Germinal center (tissue), 1 donor: ENCODE measurements at regions not wholly inside any gene's neighbourhood (a gene's known extent, or its start where the extent isn't known, plus 50 kb on each side); places are given as distances from the start of the nearest gene placed in this dataset.

Experiments used
- DNase-seq: peaks from one replicate; pipeline ENCODE4 v3.0.0; 2012; ENCODE audit warnings: mixed read lengths, low spot score

DNA sequence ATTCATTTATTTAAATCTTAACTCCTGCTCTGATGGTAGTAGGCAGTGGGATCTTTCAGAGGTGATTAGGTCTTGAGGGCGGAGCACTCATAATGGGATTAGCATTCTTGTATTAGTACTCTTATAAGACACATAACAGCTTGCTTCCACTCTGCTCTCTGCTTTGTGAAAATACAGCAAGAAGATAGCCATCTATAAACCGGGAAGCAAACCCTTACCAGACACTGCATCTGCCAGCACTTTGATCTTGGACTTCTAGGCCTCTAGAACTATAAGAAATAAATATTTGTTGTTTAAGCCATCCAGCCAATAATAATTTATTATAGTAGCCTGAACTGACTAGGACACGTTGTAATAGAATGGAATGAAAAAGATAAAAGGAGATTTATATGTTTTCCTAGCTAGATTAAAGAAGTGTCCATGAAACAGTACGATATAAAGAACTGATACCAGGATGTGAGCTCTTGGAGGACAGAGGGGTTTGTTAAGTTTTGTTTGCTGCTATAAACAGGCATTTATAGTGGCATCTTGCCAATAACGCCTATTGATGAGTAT is 869.9 kb downstream of the MRPL39 start:
- DNase-seq: no peak

DNA sequence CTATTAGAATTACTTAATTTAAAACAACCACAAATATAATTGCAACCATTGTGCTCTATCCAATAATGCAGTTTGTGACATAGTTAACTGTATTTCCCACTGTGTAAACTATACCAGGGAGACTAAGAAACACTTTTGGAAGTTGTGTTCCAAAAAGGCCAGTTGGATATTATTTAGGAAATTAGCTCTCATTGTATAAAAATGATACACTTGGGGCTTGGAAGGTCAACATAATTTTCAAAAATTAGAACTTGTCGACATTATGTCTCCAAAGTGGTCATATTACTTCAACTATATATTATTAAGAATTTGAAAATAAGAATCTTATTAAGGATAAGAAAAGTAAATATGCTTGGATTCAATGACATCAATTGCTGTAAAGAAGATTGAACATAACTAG is 876.6 kb downstream of the MRPL39 start:
- no peak for DNase-seq

- DNase-seq: no peak
Observed at GRCh38 chr21:24729568-24729967, 877.7 kb downstream of the MRPL39 start.

DNA sequence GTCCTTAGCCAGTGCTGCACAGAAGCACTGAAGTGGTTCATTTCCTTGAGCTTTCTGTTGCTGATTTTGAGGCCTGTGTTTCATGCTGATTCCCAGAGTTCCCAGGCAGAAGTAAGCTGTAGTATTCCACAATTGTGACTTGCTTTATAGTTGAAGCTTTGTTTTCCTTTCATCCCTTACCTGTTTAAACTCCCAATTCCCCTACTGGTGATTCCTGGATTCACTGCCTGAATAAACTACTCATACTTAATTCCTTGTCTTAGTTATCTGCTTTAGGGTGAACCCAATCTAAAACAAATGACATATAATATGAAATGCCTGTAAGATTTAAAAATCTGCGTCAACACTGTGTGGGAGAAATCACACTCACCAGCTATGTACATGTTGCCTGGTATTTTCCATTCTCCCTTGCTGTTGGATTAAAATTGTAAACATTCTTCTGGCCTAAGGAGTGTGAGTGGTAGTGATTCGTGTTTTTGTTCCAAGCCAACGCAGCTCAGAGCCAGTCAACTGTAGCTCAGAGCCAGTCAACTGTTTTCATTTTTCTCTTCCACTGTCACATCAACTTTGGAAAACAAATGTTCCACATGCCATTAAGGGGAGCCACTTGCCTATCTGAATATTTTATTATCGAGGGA is 879.4 kb downstream of the MRPL39 start:
- no peak for DNase-seq

DNA sequence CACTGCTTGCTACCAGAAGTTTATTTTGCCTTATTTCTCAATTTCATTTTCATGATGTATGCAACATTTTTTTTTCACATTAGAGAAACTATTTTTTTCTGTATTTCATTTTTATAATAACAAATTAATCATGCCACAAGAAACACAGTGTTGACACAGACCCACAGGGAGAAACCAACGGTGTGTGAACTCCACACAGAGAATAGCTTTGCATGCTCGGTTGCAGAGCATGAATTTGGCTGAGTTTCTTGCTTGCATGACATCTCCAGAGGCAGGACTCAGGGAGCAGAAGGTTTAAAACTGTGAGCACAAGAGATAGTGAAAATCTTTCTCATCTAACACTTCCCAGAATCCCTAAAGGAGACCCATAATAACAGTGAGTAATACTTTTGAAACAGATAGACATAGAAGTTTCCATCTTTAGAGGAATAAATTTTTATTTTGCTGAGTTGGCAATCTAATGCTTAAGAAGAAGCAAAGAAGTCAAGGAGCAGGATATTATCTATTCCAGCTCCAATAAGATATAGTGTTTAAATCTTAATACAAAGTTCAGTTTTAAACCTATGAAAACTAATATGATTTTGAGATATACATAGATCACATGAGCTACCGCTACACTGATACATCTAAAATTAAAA is 890.9 kb downstream of the MRPL39 start:
- DNase-seq: no peak

DNA sequence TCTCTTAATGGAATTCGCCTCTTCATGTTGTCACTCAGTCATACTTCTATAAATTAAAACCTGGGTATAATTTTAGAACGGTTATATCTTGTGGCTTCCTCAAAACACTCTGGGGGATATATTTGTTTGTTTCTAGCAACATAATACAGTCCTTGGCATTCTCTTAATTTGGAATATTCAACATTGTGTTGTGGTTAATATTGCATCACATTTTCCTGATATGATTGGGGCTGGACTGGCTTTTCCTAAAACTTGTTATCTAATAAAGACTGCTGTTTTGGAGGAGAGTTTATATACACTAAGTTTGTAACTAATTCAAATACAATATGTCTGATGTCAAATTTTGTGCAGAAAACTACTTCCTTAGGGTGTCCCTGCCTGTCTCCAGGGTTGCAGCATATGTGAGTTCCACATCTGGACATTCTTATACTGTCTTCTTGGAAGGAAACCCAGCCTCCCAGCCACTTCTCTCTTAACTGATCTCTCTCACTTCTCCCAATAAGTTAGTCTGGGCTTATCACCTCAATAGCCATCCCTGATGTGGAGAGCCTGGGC is 892.6 kb downstream of the MRPL39 start:
- DNase-seq: no peak

DNA sequence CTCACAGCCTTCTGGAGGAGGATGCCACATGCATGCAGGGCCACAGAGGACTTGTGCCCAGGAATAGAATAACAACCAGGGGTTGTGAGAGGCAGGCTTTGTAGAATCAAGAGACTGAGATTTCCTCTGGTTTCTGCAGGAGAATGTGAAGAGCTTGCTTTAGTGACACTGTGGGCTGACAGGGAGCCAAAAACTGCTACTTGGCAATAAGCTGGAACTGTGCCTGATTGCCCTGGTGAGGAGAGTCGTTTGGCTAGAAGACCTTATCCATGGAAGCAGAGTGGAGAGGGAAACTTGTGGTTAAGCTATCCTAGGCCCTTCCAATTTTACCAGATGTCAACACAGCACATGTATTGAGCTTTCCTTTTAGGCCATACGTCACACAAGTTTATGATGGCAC is 902.1 kb downstream of the MRPL39 start:
- no peak for DNase-seq

GRCh38 chr21:24693779-24694178 is 913.5 kb downstream of the MRPL39 start:
- DNase-seq: no peak

DNA sequence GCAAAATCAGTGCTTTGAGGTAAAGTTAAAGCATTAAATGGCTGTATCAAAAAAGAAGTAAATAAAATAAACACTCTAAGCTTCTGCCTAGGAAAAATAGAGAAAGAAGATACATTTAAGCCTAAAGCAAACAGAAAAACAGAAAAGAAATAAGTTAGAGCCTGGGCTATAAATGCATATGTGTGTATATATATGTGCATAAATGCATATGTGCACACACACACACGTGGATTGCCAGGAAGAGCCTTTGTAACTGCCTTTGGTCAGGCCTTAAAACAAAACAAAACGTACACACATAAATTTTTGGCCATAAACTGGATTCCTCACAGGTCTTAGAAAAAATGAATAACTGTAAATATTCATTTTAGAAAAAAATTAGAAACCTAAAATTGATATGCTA is 925.8 kb downstream of the MRPL39 start:
- no peak for DNase-seq

DNA sequence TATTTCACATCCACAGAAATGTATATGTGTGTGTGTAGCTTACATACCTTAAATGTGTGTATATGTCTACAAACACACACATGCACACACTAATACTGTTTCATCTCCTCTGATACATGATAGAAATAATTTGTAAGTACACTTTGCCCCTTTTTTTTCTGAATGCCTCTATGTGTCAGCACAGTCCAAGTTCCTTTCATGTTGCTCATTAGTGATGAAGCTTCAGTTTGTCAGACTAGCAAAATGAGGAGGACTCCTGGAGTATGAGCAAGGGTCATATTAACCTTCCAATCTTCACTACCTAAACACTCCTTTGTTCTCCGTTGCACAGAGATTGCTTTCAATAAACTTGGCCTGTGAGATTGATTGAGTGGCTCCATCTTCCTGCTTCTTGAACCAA is 935.4 kb downstream of the MRPL39 start:
- no peak for DNase-seq

DNA sequence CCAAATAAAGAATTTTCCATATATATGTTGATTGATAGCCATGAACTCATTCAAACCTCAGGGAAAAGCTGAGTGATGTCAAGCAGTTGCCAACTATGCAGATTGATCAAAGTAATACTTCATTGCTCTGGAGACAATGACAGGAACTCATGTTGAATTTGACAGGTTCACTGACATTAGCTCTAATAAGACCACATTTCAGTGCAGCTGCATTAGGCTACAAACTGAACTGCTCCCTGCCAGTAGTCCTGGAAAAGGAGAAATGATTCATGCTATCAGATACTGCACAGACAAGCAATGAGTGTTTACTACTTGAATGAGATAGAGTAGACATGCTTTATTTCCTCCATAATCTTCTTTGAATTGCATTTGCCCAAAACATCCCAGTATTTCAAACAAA is 948.4 kb downstream of the MRPL39 start:
- DNase-seq: no peak

- DNase-seq: no peak
Observed at GRCh38 chr21:24658026-24658425, 949.3 kb downstream of the MRPL39 start.

DNA sequence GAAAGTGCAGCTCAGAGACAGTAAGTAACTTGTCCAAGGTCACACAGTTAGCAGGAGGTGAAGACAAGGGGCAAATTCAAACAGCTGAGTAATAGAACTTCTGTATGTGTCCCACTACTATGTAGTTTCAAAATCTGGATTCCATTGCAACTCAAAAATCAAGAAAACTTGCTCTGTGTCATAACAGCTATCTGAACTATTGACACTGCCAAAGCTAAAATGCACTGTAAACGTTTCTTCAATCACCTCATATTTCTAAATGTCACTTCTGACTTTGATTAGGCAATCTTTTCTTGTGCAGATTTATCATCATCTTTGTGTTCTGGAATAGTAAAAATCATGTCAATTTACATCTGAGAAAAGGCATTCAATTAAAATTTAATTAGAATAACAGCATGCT is 957.6 kb downstream of the MRPL39 start:
- DNase-seq: no peak

- no peak for DNase-seq
Observed at GRCh38 chr21:24636696-24637095, 970.6 kb downstream of the MRPL39 start.

- DNase-seq: no peak
Observed at GRCh38 chr21:24634749-24635148, 972.5 kb downstream of the MRPL39 start.

DNA sequence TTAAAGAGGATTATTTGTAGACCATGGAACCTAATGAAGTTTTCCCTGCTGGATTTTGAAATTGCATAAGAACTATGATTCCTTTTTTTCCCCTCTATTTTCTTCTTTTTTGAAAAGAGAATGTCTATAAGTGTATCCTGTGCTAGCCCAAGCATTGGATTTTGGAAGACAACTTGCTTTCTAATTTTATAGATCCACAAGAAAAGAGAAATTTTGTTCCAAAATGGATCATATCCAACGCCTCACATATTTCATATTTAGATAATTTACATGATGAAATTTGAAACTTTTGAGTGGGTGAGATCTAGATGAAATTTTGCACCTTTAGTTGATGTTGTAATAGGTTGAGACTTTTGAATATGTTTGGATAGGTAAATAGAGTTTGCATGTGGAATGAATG is 978.7 kb downstream of the MRPL39 start:
- no peak for DNase-seq

- no peak for DNase-seq
Observed at GRCh38 chr21:24628046-24628445, 979.2 kb downstream of the MRPL39 start.

DNA sequence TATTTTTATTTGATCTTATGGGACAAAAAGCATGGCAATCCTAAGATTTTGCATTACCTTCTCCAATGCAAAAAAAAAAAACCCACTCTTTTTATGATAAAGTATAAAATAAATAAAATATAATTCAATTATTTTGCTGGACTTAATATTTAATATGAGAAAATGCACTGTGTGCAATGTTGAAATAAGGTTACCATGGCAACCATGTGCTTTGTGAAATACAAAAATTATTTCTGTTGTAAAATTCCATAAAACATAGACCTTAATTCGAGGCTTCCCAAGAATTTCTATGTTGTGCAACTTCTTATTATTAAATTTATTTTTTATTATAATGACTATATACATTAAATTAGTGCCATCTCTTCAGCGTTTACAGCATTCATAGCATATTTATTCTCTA is 989.5 kb downstream of the MRPL39 start:
- DNase-seq: no peak

DNA sequence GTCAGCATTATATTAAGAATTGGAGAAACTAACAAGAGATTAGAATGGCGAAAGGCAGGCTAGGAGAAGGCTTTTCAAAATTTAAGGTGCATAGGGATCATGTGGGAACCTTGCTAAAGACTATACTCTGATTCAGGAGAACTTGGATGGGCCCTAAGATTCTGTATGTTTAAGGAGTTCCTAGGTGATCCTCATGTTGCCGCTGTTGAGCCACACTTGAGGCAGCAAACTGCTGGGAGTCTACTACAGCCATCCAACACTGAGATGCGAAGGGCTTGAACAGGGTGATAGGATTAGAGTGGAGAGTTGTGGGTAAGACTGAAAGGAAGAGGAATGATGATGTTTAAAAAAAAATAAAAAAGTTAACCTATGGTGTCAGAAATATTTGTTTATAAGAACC is 1013.2 kb downstream of the MRPL39 start:
- DNase-seq: no peak

DNA sequence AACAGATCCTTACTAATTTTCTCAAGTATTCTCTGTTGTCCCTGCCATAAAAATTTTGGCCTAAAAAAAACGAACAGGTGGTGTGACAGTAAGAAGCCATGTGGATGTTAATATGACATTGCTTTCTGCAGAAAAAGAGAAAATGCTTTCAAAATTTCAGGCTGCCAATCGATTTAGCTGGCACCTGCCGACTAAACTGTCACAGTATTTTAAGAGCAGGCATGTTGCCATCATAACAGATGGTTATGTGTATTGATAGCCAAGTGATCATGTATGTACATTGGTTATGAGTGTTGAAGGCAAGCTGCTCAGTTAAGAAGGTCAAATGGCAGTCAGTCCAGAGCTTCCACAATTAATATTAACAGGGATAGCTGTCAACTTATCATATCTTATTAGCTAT is 1017.0 kb downstream of the MRPL39 start:
- no peak for DNase-seq

- DNase-seq: no peak
Observed at GRCh38 chr21:24583473-24583872, 1023.8 kb downstream of the MRPL39 start.

DNA sequence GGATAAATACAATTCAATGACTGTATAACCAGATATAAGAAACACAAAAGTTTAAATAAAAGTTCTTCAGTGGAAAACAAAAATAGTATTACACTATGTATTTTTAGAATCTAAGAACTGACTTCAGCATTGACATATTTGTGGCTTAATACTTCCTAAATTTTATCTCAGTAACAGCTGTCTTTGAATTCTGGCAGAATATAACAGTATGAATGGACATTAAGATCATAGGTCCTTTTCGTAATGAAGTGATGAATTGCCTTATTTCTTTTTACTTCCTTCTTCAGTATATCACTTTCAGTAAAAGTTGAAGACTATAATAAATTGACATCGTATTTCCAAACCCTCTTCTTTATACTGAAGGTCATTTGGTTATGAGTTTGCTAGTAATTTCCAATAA is 1030.0 kb downstream of the MRPL39 start:
- no peak for DNase-seq

DNA sequence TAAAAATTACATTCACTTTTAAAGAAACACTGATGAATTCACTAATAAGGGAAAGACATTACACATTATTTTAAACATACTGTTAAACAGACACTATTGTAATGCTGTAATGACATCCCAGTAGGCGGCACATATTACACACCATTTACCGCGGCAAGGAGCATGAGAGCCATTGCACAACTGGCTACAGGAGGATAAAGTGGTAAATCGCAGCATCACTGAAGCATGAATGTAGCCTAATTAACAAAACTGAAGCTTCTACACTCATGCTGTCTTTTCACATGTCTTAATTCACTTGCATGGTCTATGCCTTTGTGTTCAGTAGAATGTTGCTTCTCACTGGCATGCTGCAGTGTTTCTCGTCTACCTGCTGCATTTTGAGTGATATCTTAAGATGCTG is 1046.0 kb downstream of the MRPL39 start:
- DNase-seq: no peak

DNA sequence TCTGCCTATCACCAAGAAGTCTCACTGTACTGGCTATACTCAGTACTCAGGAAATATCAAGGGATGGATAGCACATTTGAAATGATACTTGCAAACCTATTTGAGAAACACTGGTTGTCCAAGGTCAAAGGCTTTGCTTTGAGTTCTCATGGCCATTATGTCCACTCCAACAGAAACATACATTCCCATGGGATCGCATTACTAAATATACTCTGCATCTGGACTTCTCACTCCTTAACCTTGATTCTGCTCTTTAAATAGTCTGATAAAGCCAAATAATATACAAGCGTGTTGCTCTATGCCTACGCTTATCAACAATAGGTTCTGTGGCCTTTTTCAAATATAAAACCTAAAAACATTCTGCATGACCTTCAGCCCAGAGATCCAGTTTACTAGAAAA is 1054.8 kb downstream of the MRPL39 start:
- no peak for DNase-seq
